Nephron progenitor cell (in vitro differentiated cells): ENCODE measurements at regions not wholly inside any gene's neighbourhood (a gene's known extent, or its start where the extent isn't known, plus 50 kb on each side); places are given as distances from the start of the nearest gene placed in this dataset.

ENCODE experiments used
- DNase-seq: peaks from one replicate; pipeline ENCODE4 v3.0.0; 2021
- H3K27ac Mint-ChIP-seq: 2 replicates; pipeline ENCODE4 v1.8.0; 2021; ENCODE audit warnings: mild to moderate bottlenecking, moderate library complexity, mixed read lengths
- H3K27me3 Mint-ChIP-seq: 2 replicates; pipeline ENCODE4 v1.8.0; 2021; ENCODE audit warnings: mild to moderate bottlenecking, low read depth, mixed read lengths; ENCODE audit not compliant: poor library complexity
- H3K36me3 Mint-ChIP-seq: 2 replicates; pipeline ENCODE4 v1.8.0; 2021; ENCODE audit warnings: low read depth, mixed read lengths
- H3K4me1 Mint-ChIP-seq: 2 replicates; pipeline ENCODE4 v1.8.0; 2021; ENCODE audit warnings: mixed read lengths
- H3K4me3 Mint-ChIP-seq: 2 replicates; pipeline ENCODE4 v1.8.0; 2021; ENCODE audit warnings: mild to moderate bottlenecking, moderate library complexity, mixed read lengths
- H3K9me3 Mint-ChIP-seq: 2 replicates; pipeline ENCODE4 v1.8.0; 2021; ENCODE audit warnings: mild to moderate bottlenecking, moderate library complexity, mixed read lengths
- TF ChIP-seq, protein P1 (sequence below): fragments of 200-600 bp; sonication (generic); IDR thresholded peaks from 2 replicates; pipeline ENCODE4 v1.5.0; 2021; ENCODE audit warnings: antibody characterized with exemption

DNA sequence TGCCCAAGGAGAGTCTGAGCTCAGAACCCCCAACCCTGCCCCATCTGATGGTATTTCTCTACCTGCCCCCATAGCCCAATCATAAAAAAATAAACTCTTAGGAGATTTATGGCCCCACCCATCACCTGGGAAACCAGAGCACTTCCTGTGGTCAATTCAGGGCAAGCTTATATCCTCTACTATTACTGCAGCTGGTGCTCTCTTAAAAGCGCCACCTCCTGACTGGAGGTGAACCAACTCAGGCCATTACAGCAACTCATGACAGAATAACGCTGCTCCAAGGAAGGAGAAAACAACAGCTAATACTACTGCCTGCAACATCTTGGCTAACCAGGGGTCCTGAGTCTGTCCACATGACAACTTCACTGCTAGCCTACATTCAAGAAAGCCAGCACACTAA lies 195.7 kb downstream of the MTCL1 start:
- peaks cover 46% of the 10 kb centered on the region for H3K9me3 Mint-ChIP-seq
- H3K27me3 Mint-ChIP-seq, result peaks cover 4% of the 10 kb centered on the region
- H3K4me1 Mint-ChIP-seq, result peaks cover 27% of the 10 kb centered on the region
- peaks cover 15% of the 10 kb centered on the region for H3K36me3 Mint-ChIP-seq
- no peak for DNase-seq
- TF ChIP-seq, protein P1, sequence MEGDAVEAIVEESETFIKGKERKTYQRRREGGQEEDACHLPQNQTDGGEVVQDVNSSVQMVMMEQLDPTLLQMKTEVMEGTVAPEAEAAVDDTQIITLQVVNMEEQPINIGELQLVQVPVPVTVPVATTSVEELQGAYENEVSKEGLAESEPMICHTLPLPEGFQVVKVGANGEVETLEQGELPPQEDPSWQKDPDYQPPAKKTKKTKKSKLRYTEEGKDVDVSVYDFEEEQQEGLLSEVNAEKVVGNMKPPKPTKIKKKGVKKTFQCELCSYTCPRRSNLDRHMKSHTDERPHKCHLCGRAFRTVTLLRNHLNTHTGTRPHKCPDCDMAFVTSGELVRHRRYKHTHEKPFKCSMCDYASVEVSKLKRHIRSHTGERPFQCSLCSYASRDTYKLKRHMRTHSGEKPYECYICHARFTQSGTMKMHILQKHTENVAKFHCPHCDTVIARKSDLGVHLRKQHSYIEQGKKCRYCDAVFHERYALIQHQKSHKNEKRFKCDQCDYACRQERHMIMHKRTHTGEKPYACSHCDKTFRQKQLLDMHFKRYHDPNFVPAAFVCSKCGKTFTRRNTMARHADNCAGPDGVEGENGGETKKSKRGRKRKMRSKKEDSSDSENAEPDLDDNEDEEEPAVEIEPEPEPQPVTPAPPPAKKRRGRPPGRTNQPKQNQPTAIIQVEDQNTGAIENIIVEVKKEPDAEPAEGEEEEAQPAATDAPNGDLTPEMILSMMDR, result no peak
- no peak overlapping the region for H3K4me3 Mint-ChIP-seq
- no peak overlapping the region for H3K27ac Mint-ChIP-seq

DNA sequence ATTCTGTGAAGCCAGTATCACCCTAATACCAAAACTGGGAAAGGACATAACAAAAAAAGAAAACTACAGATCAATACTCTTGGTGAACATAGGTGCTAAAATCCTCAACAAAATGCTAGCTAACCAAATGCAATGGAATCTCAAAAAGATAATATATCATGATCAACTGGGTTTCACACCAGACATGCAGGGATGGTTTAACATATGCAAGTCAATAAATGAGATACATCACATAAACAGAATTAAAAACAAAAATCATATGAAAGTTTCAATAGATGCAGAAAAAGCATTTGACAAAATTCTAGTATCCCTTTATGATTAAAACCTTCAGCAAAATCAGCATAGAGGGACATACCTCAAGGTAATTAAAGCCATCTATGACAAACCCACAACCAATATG lies 198.2 kb upstream of the NDUFV2 start:
- Mint-ChIP-seq H3K27ac (no peak overlapping the region), H3K4me3 (no peak overlapping the region), H3K9me3 (peaks cover 62% of the 10 kb centered on the region), H3K36me3 (peaks cover 15% of the 10 kb centered on the region), H3K4me1 (peaks cover 20% of the 10 kb centered on the region), H3K27me3 (peaks cover 4% of the 10 kb centered on the region)
- no peak for DNase-seq
- TF ChIP-seq, protein P1, result no peak

DNA sequence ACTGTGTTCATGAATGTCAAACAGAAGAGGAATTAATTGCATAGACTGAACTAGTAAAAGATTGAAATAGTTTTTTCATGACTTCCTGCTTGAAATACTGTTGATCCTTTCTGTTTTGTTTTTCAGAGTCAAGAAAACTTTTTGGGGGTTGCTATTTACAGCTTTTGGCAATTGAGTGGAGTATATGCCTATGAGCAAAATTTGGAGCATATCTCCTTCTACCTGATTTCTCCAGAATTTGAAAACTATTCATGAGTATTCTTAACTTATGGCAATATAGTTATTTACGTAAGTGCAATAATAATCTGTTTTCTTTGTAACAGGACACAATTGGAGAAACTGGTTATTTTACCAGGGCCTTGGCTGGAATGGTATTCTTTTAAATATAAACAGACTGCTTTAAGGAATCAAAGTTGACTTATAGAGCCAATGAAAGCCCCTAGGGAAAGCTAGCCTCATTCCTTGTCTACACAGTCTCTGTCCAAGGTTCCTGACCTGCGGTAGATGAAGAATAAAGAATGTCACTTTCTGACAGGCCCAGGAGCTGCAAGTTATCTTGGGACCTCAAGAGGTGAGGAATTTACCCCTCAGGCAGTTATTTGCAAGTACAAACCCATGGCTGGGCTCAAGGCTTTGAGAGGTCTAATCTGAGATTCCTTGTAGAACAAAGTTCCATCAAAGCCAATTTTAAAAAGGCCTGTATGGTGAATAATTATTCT lies 193.5 kb upstream of the NDUFV2 start:
- H3K4me1 Mint-ChIP-seq, result peaks cover 16% of the 10 kb centered on the region
- no peak overlapping the region for H3K27ac Mint-ChIP-seq
- peaks cover 8% of the 10 kb centered on the region for H3K36me3 Mint-ChIP-seq
- TF ChIP-seq, protein P1, result no peak
- DNase-seq, result no peak
- H3K4me3 Mint-ChIP-seq, result no peak overlapping the region
- peaks cover 4% of the 10 kb centered on the region for H3K27me3 Mint-ChIP-seq
- peaks cover 57% of the 10 kb centered on the region for H3K9me3 Mint-ChIP-seq

DNA sequence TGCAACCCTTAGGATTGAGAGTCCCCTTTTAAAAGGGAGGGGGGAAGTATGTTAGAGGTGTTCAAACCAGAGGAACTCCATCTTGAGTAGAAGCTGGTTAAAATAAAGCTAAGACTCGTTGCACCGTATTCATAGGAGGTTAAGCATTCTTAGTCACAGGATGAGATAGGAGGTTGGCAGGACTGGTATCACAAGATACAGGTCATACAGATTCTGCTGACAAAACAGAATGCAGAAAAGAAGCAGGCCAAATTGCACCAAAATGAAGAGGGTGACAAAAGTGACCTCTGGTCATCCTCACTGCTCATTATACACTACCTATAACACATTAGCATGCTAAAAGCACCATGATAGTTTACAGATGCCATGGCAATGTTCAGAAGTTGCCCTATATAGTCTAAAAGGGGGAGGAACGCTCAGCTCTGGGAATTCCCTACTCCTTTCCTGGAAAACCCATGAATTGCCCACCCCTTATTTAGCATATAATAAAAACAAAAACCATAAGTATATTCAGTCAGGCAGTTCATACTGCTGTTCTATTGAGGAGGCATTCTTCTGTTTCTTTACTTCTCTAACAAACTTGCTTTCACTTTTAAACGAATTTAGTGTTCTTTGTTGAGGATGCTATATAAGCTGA lies 192.2 kb upstream of the NDUFV2 start:
- peaks cover 10% of the 10 kb centered on the region for H3K36me3 Mint-ChIP-seq
- peaks cover 20% of the 10 kb centered on the region for H3K4me1 Mint-ChIP-seq
- DNase-seq, result no peak
- H3K9me3 Mint-ChIP-seq, result peaks cover 55% of the 10 kb centered on the region
- H3K4me3 Mint-ChIP-seq, result no peak overlapping the region
- no peak overlapping the region for H3K27ac Mint-ChIP-seq
- TF ChIP-seq, protein P1, result no peak
- peaks cover 8% of the 10 kb centered on the region for H3K27me3 Mint-ChIP-seq

DNA sequence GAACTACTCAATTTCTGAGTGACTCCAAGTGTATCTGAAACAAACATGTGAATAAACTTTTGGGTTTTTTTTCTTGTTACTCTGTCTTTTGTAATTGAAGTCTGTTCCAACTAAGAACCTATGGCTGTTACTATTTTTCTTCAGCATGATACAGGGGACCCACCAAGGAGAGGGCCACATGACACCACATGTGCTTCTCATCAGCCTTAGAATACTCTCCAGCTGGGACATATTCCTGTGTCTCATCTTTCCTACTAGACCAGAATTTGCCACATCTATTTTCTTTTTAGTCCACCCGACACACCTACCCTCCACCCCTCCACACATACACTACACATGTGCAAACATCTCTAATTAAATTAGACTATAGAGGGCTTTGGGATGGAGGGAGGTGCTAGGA lies 191.7 kb upstream of the NDUFV2 start:
- H3K4me3 Mint-ChIP-seq, result no peak overlapping the region
- peaks cover 8% of the 10 kb centered on the region for H3K27me3 Mint-ChIP-seq
- TF ChIP-seq, protein P1, result no peak
- peaks cover 20% of the 10 kb centered on the region for H3K4me1 Mint-ChIP-seq
- H3K9me3 Mint-ChIP-seq, result peaks cover 55% of the 10 kb centered on the region
- peaks cover 8% of the 10 kb centered on the region for H3K36me3 Mint-ChIP-seq
- DNase-seq, result no peak
- H3K27ac Mint-ChIP-seq, result no peak overlapping the region
